ENCODE measurements at regions not wholly inside any gene's neighbourhood (a gene's known extent, or its start where the extent isn't known, plus 50 kb on each side); places are given as distances from the start of the nearest gene placed in this dataset.

- no peak for TF ChIP-seq CTCF (conservative IDR thresholded peaks at IDR 0.05 in 1 of 2, IDR thresholded peaks at IDR 0.05 in 1 of 2; ENCODE audit: extremely low read depth in 1 of 2, insufficient read depth in 1 of 2, low read depth in 1 of 2, low read length in 2 of 2)
- TF ChIP-seq EZH2 (IDR thresholded peaks at IDR 0.05; ENCODE audit: borderline replicate concordance, low read length): no peak
Measured at GRCh38 chr1:101365878-101366277, 129.1 kb downstream of the S1PR1 start.

Data from mammary epithelial cell (primary cell).